ENCODE measurements at regions not wholly inside any gene's neighbourhood (a gene's known extent, or its start where the extent isn't known, plus 50 kb on each side); places are given as distances from the start of the nearest gene placed in this dataset.
"Not testable (repeated sequence)": the region's sequence is repeated elsewhere in the genome, so short reads cannot be mapped to it uniquely, and the experiment has no call there.

- no peak for DNase-seq (ENCODE audit: low spot score in 2 of 2)
- in situ Hi-C loops (cut with MboI; ENCODE audit: low sequenced_read_pairs): no loop called here
- Histone ChIP-seq H3K36me3 (replicated peaks) (no peaks in the 10 kb centered on the region), H3K4me1 (peaks cover 3% of the 10 kb centered on the region), H3K27me3 (ENCODE audit: low read depth) (no peaks in the 10 kb centered on the region), H3K4me3 (no peak overlapping the region), H3K9me3 (no peaks in the 10 kb centered on the region; the same call in 1 of the 2 replicates)
These were observed 220.2 kb downstream of the AEBP2 start for GRCh38 chr12:19659501-19659900.

- Histone ChIP-seq H3K4me3 (no peak overlapping the region), H3K9me3 (no peaks in the 10 kb centered on the region; the same call in 1 of the 2 replicates), H3K4me1 (no peaks in the 10 kb centered on the region), H3K36me3 (replicated peaks) (no peaks in the 10 kb centered on the region), H3K27me3 (ENCODE audit: low read depth) (no peaks in the 10 kb centered on the region)
- DNase-seq (ENCODE audit: low spot score in 2 of 2): no peak
- in situ Hi-C loops (cut with MboI; ENCODE audit: low sequenced_read_pairs): no loop called here
These were observed 226.0 kb downstream of the AEBP2 start for GRCh38 chr12:19665121-19665900.

GRCh38 chr12:19666070-19666469 is 226.8 kb downstream of the AEBP2 start:
- H3K4me3 ChIP-seq: no peak overlapping the region
- no peaks in the 10 kb centered on the region; the same call in 1 of the 2 replicates for H3K9me3 ChIP-seq
- H3K36me3 ChIP-seq (replicated peaks): no peaks in the 10 kb centered on the region
- in situ Hi-C loops (cut with MboI; ENCODE audit: low sequenced_read_pairs): no loop called here
- no peaks in the 10 kb centered on the region for H3K27me3 ChIP-seq (ENCODE audit: low read depth)
- DNase-seq (ENCODE audit: low spot score in 2 of 2): no peak
- no peaks in the 10 kb centered on the region for H3K4me1 ChIP-seq

GRCh38 chr12:19669793-19670192 is 230.5 kb downstream of the AEBP2 start:
- no peak for DNase-seq (ENCODE audit: low spot score in 2 of 2)
- Histone ChIP-seq H3K4me1 (no peaks in the 10 kb centered on the region), H3K36me3 (replicated peaks) (no peaks in the 10 kb centered on the region), H3K4me3 (no peak overlapping the region), H3K9me3 (no peaks in the 10 kb centered on the region), H3K27me3 (ENCODE audit: low read depth) (no peaks in the 10 kb centered on the region)
- in situ Hi-C loops (cut with MboI; ENCODE audit: low sequenced_read_pairs): no loop called here

- Histone ChIP-seq H3K9me3 (no peaks in the 10 kb centered on the region), H3K4me1 (no peaks in the 10 kb centered on the region), H3K4me3 (no peak overlapping the region), H3K36me3 (replicated peaks) (no peaks in the 10 kb centered on the region), H3K27me3 (ENCODE audit: low read depth) (no peaks in the 10 kb centered on the region)
- no peak for DNase-seq (ENCODE audit: low spot score in 2 of 2)
- in situ Hi-C loops (cut with MboI; ENCODE audit: low sequenced_read_pairs): no loop called here
These were observed 232.4 kb downstream of the AEBP2 start for GRCh38 chr12:19671695-19672094.

GRCh38 chr12:19674437-19674836 is 235.1 kb downstream of the AEBP2 start:
- DNase-seq (ENCODE audit: low spot score in 2 of 2): no peak
- no peaks in the 10 kb centered on the region for H3K9me3 ChIP-seq
- no peak overlapping the region for H3K4me3 ChIP-seq
- H3K36me3 ChIP-seq (replicated peaks): no peaks in the 10 kb centered on the region
- H3K4me1 ChIP-seq: no peaks in the 10 kb centered on the region
- in situ Hi-C loops (cut with MboI; ENCODE audit: low sequenced_read_pairs): no loop called here
- H3K27me3 ChIP-seq (ENCODE audit: low read depth): no peaks in the 10 kb centered on the region

GRCh38 chr12:19675361-19675760 is 236.1 kb downstream of the AEBP2 start:
- in situ Hi-C loops (cut with MboI; ENCODE audit: low sequenced_read_pairs): no loop called here
- Histone ChIP-seq H3K9me3 (no peaks in the 10 kb centered on the region), H3K27me3 (ENCODE audit: low read depth) (no peaks in the 10 kb centered on the region), H3K4me1 (no peaks in the 10 kb centered on the region), H3K4me3 (no peak overlapping the region), H3K36me3 (replicated peaks) (no peaks in the 10 kb centered on the region)
- DNase-seq (ENCODE audit: low spot score in 2 of 2): no peak

GRCh38 chr12:19678501-19678900 is 239.2 kb downstream of the AEBP2 start:
- DNase-seq (ENCODE audit: low spot score in 2 of 2); H3K4me1 ChIP-seq; H3K4me3 ChIP-seq; H3K27me3 ChIP-seq (ENCODE audit: low read depth); H3K9me3 ChIP-seq; in situ Hi-C loops (cut with MboI; ENCODE audit: low sequenced_read_pairs); H3K36me3 ChIP-seq (replicated peaks): not testable (repeated sequence)

- in situ Hi-C loops (cut with MboI; ENCODE audit: low sequenced_read_pairs): no loop called here
- no peaks in the 10 kb centered on the region for H3K4me1 ChIP-seq
- no peaks in the 10 kb centered on the region for H3K27me3 ChIP-seq (ENCODE audit: low read depth)
- no peaks in the 10 kb centered on the region for H3K36me3 ChIP-seq (replicated peaks)
- no peak for DNase-seq (ENCODE audit: low spot score in 2 of 2)
- H3K9me3 ChIP-seq: no peaks in the 10 kb centered on the region
- no peak overlapping the region for H3K4me3 ChIP-seq
These were observed 241.7 kb downstream of the AEBP2 start for GRCh38 chr12:19681007-19681406.

- H3K4me1 ChIP-seq: no peaks in the 10 kb centered on the region
- no peak overlapping the region for H3K4me3 ChIP-seq
- no peaks in the 10 kb centered on the region for H3K27me3 ChIP-seq (ENCODE audit: low read depth)
- no peaks in the 10 kb centered on the region for H3K9me3 ChIP-seq
- no peak for DNase-seq (ENCODE audit: low spot score in 2 of 2)
- no peaks in the 10 kb centered on the region for H3K36me3 ChIP-seq (replicated peaks)
- in situ Hi-C loops (cut with MboI; ENCODE audit: low sequenced_read_pairs): no loop called here
These were observed 244.1 kb downstream of the AEBP2 start for GRCh38 chr12:19683178-19683927.

GRCh38 chr12:19687371-19687770 is 248.1 kb downstream of the AEBP2 start:
- Histone ChIP-seq H3K4me3 (no peak overlapping the region), H3K4me1 (no peaks in the 10 kb centered on the region), H3K27me3 (ENCODE audit: low read depth) (no peaks in the 10 kb centered on the region), H3K9me3 (no peaks in the 10 kb centered on the region), H3K36me3 (replicated peaks) (no peaks in the 10 kb centered on the region)
- in situ Hi-C loops (cut with MboI; ENCODE audit: low sequenced_read_pairs): no loop called here
- DNase-seq (ENCODE audit: low spot score in 2 of 2): no peak

- in situ Hi-C loops (cut with MboI; ENCODE audit: low sequenced_read_pairs): no loop called here
These were observed 249.2 kb downstream of the AEBP2 start for GRCh38 chr12:19688532-19688931.

GRCh38 chr12:19689226-19689625 is 249.9 kb downstream of the AEBP2 start:
- Histone ChIP-seq H3K36me3 (replicated peaks) (no peaks in the 10 kb centered on the region), H3K4me3 (no peak overlapping the region), H3K4me1 (no peaks in the 10 kb centered on the region), H3K9me3 (no peaks in the 10 kb centered on the region), H3K27me3 (ENCODE audit: low read depth) (no peaks in the 10 kb centered on the region)
- DNase-seq (ENCODE audit: low spot score in 2 of 2): no peak
- in situ Hi-C loops (cut with MboI; ENCODE audit: low sequenced_read_pairs): no loop called here

More at GRCh38 chr12:19688532-19688931, 249.2 kb downstream of the AEBP2 start:
- no peaks in the 10 kb centered on the region for H3K4me1 ChIP-seq
- no peaks in the 10 kb centered on the region for H3K27me3 ChIP-seq (ENCODE audit: low read depth)
- H3K4me3 ChIP-seq: no peak overlapping the region
- H3K9me3 ChIP-seq: no peaks in the 10 kb centered on the region
- H3K36me3 ChIP-seq (replicated peaks): no peaks in the 10 kb centered on the region
- DNase-seq (ENCODE audit: low spot score in 2 of 2): no peak

GRCh38 chr12:19689801-19690472 is 250.6 kb downstream of the AEBP2 start:
- no peaks in the 10 kb centered on the region for H3K4me1 ChIP-seq
- no peaks in the 10 kb centered on the region for H3K36me3 ChIP-seq (replicated peaks)
- DNase-seq (ENCODE audit: low spot score in 2 of 2): no peak
- H3K27me3 ChIP-seq (ENCODE audit: low read depth): no peaks in the 10 kb centered on the region
- in situ Hi-C loops (cut with MboI; ENCODE audit: low sequenced_read_pairs): no loop called here
- no peak overlapping the region for H3K4me3 ChIP-seq
- H3K9me3 ChIP-seq: no peaks in the 10 kb centered on the region; the same call in 1 of the 2 replicates

Measured in HAP-1 (cell line).